HEK293T (cell line): ENCODE measurements at regions not wholly inside any gene's neighbourhood (a gene's known extent, or its start where the extent isn't known, plus 50 kb on each side); places are given as distances from the start of the nearest gene placed in this dataset.

Experiments used
- ARNT ChIP-seq: fragments of 450-650 bp; IDR thresholded peaks from 2 replicates; pipeline ENCODE4 v1.6.1; 2017; ENCODE audit warnings: mild to moderate bottlenecking
- BHLHE40 ChIP-seq: fragments of 450-650 bp; IDR thresholded peaks from 2 replicates; pipeline ENCODE4 v1.6.1; 2016; ENCODE audit warnings: mild to moderate bottlenecking, moderate library complexity, borderline replicate concordance
- CTBP1 ChIP-seq: fragments of 450-650 bp; IDR thresholded peaks from 2 replicates; pipeline ENCODE4 v1.6.1; 2016; ENCODE audit warnings: borderline replicate concordance
- ELF4 ChIP-seq: fragments of 450-650 bp; IDR thresholded peaks from 2 replicates; pipeline ENCODE4 v1.6.1; 2017; ENCODE audit warnings: antibody characterized with exemption
- FOXK2 ChIP-seq: fragments of 450-650 bp; IDR thresholded peaks from 2 replicates; pipeline ENCODE4 v1.6.1; 2016; ENCODE audit warnings: mild to moderate bottlenecking
- FOXM1 ChIP-seq: fragments of 450-650 bp; IDR thresholded peaks from 2 replicates; pipeline ENCODE4 v1.6.1; 2017; ENCODE audit warnings: mild to moderate bottlenecking, borderline replicate concordance
- L3MBTL2 ChIP-seq: fragments of 450-650 bp; conservative IDR thresholded peaks from 2 replicates; pipeline ENCODE4 v1.6.1; 2016; ENCODE audit warnings: mild to moderate bottlenecking
- SP1 ChIP-seq: fragments of 450-650 bp; IDR thresholded peaks from 2 replicates; pipeline ENCODE4 v1.6.1; 2017
- SUZ12 ChIP-seq: fragments of 450-650 bp; IDR thresholded peaks from 2 replicates; pipeline ENCODE4 v1.6.1; 2016; ENCODE audit warnings: mild to moderate bottlenecking
- ZNF384 ChIP-seq: fragments of 450-650 bp; IDR thresholded peaks from 2 replicates; pipeline ENCODE4 v1.6.1; 2016

- TF ChIP-seq BHLHE40 = no peak
- TF ChIP-seq SUZ12 = no peak
- TF ChIP-seq ARNT = no peak
- no peak for TF ChIP-seq L3MBTL2
- TF ChIP-seq FOXM1 = no peak
- TF ChIP-seq ELF4 = no peak
- no peak for TF ChIP-seq ZNF384
- TF ChIP-seq SP1 = no peak
- TF ChIP-seq CTBP1 = no peak
- no peak for TF ChIP-seq FOXK2
Measured at GRCh38 chr9:22256381-22256780, 190.2 kb upstream of the DMRTA1 start.
